ENCODE measurements at regions not wholly inside any gene's neighbourhood (a gene's known extent, or its start where the extent isn't known, plus 50 kb on each side); places are given as distances from the start of the nearest gene placed in this dataset.

GRCh38 chr2:238728330-238729260 is 119.3 kb upstream of the TWIST2 start:
- DNase-seq = no peak
- TF ChIP-seq GATA1 (IDR thresholded peaks at IDR 0.05; ENCODE audit: low read depth, low read length) (no peak), POLR2A (IDR thresholded peaks at IDR 0.05; ENCODE audit: low read length) (no peak)

DNA sequence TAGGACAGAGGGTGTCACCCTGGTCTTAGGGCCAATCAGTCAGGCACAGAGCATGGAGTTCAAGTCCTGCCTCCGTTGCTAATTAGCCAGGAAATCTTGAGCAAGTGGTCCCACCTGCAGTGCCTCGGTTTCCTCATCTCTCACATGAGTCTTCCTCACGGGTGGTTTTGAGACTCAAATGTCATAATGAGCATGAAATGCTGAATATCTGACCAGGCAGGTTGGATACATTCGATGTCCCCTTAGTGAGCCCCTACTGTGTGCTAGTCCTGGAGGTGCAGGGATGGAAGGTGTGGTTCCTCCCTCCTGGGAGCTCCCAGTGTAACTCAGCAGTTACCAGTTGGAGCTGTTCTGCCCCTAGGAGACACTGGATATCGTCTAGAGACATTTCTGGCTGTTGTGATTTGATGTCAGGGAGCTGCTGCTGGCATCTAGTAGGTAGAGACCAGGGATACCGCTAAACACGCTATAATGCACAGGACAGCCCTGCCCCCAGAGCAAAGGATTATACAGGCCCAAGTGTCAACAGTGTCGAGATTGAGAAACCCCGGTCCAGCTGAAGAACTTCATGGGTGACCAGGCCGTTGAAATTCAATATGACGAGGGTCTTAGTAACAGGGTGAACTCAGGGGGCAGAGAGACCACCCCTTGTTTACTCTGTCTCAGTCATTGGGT is 118.5 kb upstream of the TWIST2 start:
- TF ChIP-seq GATA1 (IDR thresholded peaks at IDR 0.05; ENCODE audit: low read depth, low read length) = no peak
- no peak for TF ChIP-seq POLR2A (IDR thresholded peaks at IDR 0.05; ENCODE audit: low read length)
- DNase-seq = no peak

DNA sequence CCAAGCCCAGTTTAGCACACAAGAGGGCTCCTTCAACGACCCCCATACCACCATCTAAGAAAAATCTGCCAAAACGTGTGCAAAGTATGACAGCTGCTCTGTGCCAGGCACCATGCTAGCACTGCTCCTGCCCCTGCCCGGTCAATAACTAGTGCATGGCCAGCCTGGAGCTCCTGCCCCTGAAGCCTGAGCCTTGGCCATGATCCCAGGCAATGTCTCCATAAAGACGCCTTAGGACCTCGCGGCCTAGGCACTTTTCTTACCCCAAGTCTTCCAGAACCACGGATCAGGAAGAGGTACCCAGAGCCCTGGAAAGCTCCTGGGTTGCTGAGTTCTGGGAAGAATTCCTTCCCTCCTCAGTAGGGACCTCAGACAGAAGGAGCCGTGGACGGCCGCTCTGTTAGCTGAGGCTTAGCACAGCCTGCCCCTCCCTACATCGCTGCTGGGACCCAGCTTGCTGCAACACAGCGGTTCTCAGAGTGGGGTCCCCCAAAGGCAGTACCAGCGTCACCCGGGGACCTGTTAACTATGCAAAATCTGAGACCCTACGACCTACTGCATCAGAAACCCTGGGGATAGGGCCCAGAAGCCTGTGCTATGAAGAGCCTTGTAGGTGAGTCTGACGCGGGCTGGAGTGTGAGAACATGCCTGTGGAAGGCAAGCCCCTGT is 117.8 kb upstream of the TWIST2 start:
- TF ChIP-seq POLR2A (IDR thresholded peaks at IDR 0.05; ENCODE audit: low read length) (no peak), GATA1 (IDR thresholded peaks at IDR 0.05; ENCODE audit: low read depth, low read length) (no peak)

GRCh38 chr2:238730881-238731280 is 117.0 kb upstream of the TWIST2 start:
- no peak for TF ChIP-seq GATA1 (IDR thresholded peaks at IDR 0.05; ENCODE audit: low read depth, low read length)
- TF ChIP-seq POLR2A (IDR thresholded peaks at IDR 0.05; ENCODE audit: low read length) = no peak

More for the DNA sequence above, 117.8 kb upstream of the TWIST2 start:
- no peak for DNase-seq

GRCh38 chr2:238731961-238732360 is 115.9 kb upstream of the TWIST2 start:
- no peak for DNase-seq
- TF ChIP-seq POLR2A (IDR thresholded peaks at IDR 0.05; ENCODE audit: low read length) (no peak), GATA1 (IDR thresholded peaks at IDR 0.05; ENCODE audit: low read depth, low read length) (no peak)

More at GRCh38 chr2:238730881-238731280, 117.0 kb upstream of the TWIST2 start:
- DNase-seq = no peak

- DNase-seq = no peak
Observed at GRCh38 chr2:238738917-238739316, 109.0 kb upstream of the TWIST2 start.

DNA sequence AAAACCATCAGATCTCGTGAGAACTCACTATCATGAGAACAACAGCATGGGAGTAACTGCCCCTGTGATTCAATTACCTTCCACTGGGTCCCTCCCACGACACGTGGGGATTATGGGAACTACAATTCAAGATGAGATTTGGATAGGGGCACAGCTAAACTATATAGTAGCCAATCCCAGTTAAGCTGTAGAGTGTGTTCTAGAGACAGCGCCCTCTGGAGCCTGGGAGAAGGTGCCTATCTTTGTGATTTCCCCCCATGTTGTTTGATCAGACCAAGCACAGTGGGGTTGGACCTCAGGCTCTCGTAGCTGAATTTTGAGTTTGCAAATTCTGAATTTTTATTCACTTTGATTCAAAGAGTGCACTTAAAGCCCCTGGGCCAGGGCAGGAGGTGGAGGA is 108.2 kb upstream of the TWIST2 start:
- TF ChIP-seq GATA1 (IDR thresholded peaks at IDR 0.05; ENCODE audit: low read depth, low read length) (no peak), POLR2A (IDR thresholded peaks at IDR 0.05; ENCODE audit: low read length) (no peak)

More at GRCh38 chr2:238738917-238739316, 109.0 kb upstream of the TWIST2 start:
- no peak for TF ChIP-seq GATA1 (IDR thresholded peaks at IDR 0.05; ENCODE audit: low read depth, low read length)
- TF ChIP-seq POLR2A (IDR thresholded peaks at IDR 0.05; ENCODE audit: low read length) = no peak

DNA sequence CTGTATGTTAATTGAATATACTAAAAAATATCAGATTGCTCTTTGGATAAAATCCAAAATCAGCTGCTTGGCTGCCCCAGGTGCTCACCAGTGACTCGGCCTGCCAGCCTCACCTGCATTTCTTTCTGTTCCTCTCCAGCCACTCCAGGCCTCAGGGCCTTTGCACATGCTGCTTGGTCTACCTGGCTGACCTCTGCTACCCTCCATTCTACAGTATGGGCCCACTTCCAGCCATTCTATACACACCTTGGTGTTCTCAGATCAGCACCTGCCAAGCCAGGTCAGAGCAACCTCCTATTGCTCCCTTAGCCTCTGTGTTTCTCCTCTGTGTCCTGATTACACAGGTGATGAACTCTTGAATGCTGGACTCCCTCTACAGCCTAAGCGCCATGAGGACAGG is 106.6 kb upstream of the TWIST2 start:
- DNase-seq = no peak
- no peak for TF ChIP-seq POLR2A (IDR thresholded peaks at IDR 0.05; ENCODE audit: low read length)
- TF ChIP-seq GATA1 (IDR thresholded peaks at IDR 0.05; ENCODE audit: low read depth, low read length) = no peak

More for the DNA sequence above, 108.2 kb upstream of the TWIST2 start:
- DNase-seq = no peak

DNA sequence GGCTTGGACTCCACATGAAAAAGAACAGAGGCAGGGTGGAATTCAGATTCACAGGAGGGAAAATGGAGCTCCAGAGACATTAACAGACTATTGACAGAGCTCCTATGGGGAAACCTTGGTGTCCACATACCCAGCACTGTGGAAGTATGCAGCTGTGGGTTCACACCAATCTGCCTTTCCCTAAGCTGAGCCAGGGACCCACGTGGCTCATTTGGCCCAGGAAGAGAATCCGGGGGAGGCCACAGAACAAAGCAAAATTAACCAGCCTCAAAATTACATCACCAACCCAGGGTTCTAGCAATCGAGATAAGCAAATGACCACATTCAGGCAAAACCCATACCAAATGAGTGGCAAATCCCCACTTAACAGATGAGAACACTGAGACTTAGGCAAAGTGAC is 105.8 kb upstream of the TWIST2 start:
- no peak for DNase-seq
- TF ChIP-seq GATA1 (IDR thresholded peaks at IDR 0.05; ENCODE audit: low read depth, low read length) = no peak
- TF ChIP-seq POLR2A (IDR thresholded peaks at IDR 0.05; ENCODE audit: low read length) = no peak

DNA sequence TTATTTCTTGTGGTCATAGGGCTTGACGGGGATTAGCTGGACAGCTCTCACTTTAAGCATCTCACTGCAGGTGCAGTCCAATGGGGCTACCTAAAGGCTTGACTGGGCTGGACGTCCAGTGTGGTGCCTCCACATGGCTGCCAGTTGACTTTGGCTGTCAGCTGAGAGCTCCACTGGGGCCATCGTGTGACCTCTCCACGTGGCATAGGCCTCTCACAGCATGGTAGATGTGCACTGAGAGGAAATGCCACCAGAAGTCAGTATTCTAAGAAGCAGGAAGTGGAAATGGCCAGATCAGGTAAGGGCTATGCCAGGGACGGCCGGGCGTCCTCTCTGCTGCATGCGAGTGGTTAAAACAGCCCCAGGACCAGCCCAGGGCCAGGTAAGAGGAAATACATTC is 105.2 kb upstream of the TWIST2 start:
- no peak for DNase-seq
- TF ChIP-seq POLR2A (IDR thresholded peaks at IDR 0.05; ENCODE audit: low read length) (no peak), GATA1 (IDR thresholded peaks at IDR 0.05; ENCODE audit: low read depth, low read length) (no peak)

DNA sequence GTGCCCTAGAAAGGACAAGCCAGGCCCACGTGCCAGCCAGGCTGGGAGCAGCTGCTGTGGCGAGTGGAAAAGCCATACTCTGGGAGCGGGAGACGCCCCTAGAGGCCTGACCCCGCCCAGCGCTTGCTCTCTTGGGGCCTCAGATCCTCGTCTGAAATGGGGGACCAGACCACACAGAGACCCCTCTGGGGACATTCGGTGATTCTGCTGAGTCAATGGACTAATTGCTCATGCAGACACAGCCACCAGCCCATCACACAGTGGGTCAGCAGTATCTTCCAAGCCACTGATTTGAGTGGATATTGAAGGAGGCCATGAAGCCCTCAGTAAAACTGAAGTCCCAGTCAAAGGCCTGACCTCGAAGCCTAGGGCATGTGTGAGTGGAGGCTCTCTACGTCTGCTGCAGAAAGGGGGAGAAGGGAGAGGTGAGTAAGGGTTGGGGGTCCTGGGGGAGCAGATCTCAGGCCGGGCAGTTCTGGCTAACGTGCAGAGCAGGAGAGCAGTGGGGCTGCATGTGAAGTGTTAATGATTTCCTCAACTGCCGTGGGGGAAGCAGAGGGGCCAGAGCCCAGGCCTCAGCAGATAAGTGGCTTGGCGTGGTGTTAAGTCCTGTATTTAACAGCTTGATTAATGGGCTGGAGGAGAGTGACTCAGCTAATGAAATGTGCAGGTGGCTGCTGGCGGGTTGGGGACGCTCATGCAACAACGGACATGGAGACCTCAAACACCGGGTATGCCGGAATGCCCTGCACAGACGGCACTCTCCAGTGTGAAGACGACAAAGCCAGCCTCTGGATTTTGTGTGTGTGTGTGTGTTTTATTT is 104.4 kb upstream of the TWIST2 start:
- TF ChIP-seq POLR2A (IDR thresholded peaks at IDR 0.05; ENCODE audit: low read length) (no peak), GATA1 (IDR thresholded peaks at IDR 0.05; ENCODE audit: low read depth, low read length) (no peak)
- no peak for DNase-seq

GRCh38 chr2:238744951-238745350 is 102.9 kb upstream of the TWIST2 start:
- TF ChIP-seq GATA1 (IDR thresholded peaks at IDR 0.05; ENCODE audit: low read depth, low read length) (no peak), POLR2A (IDR thresholded peaks at IDR 0.05; ENCODE audit: low read length) (no peak)
- DNase-seq = no peak

DNA sequence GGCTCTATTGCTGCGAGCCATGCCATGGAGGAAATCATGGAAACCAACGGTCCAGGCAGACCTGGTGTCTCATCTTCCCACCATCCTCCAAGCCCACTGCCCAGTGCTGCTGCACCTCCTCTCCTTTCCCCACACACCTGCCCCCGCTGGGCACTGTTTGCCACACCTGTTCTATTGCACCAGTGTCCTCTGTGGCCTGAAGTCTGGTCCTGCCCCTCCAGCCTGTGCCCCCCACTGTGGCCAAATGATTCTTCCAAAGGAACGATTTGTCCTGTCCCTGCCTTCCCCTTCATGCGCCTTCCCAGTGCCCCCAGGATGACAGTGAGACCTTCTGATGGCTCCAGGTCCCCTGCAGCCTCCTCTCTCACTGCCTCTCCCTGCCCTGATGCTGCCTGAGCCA is 101.9 kb upstream of the TWIST2 start:
- DNase-seq = no peak
- TF ChIP-seq GATA1 (IDR thresholded peaks at IDR 0.05; ENCODE audit: low read depth, low read length) = no peak
- no peak for TF ChIP-seq POLR2A (IDR thresholded peaks at IDR 0.05; ENCODE audit: low read length)
